ENCODE measurements at regions not wholly inside any gene's neighbourhood (a gene's known extent, or its start where the extent isn't known, plus 50 kb on each side); places are given as distances from the start of the nearest gene placed in this dataset.
A peak's percentile ranks its signal among the peaks of the same experiment; 100 is the strongest.

DNA sequence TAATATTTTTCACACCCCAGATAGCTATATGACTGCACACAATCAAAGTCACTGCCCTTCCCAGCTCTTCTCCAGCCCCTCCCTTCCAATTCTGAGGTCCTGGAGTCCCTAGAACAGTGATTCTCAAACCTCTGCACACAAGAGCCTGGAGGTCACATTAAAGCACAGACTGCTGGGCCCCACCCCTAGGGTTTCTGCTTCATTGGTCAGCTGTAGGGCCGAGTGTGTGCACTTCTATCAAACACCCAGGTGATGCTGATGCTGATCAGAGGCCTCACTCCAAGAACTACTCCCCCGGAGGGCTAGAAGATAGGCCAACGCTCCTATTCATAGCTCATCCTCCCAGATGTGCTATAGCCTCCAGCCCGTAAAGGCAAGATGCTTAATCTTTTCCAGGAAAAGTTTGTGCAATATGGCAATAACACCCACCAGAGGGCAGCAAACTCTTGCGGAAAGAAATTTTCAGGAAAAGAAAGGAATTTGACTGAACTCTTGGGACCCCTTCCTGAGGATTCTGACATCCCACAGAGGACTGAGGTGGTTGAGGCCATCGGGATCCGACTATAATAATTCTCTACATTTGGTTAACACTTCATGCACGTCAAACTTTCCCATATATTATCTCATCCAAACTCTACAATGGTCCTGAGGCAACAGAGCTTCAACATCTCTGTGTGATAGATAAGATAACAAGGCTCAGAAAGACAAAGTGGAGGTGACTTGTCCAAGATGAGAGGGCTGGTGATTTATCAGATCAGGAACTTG is 194.2 kb upstream of the PKDCC start:
- no peaks in the 10 kb centered on the region for H3K9me3 Mint-ChIP-seq
- Histone ChIP-seq H3K27ac (no peak overlapping the region), H3K79me2 (ENCODE audit: low read depth) (no peaks in the 10 kb centered on the region), H2AFZ (replicated peaks) (no peak overlapping the region), H3K4me3 (no peak overlapping the region), H3K4me1 (peaks cover 8% of the 10 kb centered on the region), H3K36me3 (no peaks in the 10 kb centered on the region), H3F3A (ENCODE audit: low read depth) (peaks cover 23% of the 10 kb centered on the region), H3K9me3 (ENCODE audit: low read depth) (no peaks in the 10 kb centered on the region), H4K20me1 (ENCODE audit: low read depth) (no peaks in the 10 kb centered on the region), H3K4me2 (no peak overlapping the region), H3K9ac (no peak overlapping the region), H3K27me3 (peaks cover 4% of the 10 kb centered on the region)
- DNase-seq (ENCODE audit: low spot score), result peak; percentile 86
- peaks cover 4% of the 10 kb centered on the region for H3K27me3 Mint-ChIP-seq (ENCODE audit: insufficient read depth, low read depth)
- no peaks in the 10 kb centered on the region for H3K4me1 Mint-ChIP-seq
- no peak overlapping the region for H3K4me3 Mint-ChIP-seq
- TF ChIP-seq, protein P1, sequence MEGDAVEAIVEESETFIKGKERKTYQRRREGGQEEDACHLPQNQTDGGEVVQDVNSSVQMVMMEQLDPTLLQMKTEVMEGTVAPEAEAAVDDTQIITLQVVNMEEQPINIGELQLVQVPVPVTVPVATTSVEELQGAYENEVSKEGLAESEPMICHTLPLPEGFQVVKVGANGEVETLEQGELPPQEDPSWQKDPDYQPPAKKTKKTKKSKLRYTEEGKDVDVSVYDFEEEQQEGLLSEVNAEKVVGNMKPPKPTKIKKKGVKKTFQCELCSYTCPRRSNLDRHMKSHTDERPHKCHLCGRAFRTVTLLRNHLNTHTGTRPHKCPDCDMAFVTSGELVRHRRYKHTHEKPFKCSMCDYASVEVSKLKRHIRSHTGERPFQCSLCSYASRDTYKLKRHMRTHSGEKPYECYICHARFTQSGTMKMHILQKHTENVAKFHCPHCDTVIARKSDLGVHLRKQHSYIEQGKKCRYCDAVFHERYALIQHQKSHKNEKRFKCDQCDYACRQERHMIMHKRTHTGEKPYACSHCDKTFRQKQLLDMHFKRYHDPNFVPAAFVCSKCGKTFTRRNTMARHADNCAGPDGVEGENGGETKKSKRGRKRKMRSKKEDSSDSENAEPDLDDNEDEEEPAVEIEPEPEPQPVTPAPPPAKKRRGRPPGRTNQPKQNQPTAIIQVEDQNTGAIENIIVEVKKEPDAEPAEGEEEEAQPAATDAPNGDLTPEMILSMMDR (IDR thresholded peaks at IDR 0.05), result peak; percentile 86
- TF ChIP-seq EZH2phosphoT487 (IDR thresholded peaks at IDR 0.05) (no peak), EZH2 (IDR thresholded peaks at IDR 0.05) (no peak)
- H3K27ac Mint-ChIP-seq, result no peak overlapping the region
- no peaks in the 10 kb centered on the region for H3K36me3 Mint-ChIP-seq

DNA sequence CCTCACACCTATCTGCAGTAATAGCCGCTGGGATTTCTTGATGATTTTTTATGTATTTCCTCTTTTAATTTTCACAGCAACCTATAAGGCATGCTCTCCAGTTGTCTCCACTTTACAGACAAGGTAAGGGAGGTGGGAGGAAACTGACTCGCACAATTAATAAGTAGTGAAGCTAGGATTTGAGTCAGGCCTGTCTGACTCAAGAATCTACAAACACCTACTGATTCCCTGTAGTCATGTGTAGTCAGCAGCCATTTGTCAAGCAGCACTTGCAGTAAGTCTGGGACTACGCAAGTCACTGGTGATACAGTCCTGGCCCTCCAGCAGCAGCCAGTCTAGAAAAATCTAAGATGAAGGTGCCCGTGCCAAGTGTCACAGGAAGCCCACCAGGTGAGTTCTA is 193.6 kb upstream of the PKDCC start:
- DNase-seq (ENCODE audit: low spot score), result no peak
- Histone ChIP-seq H2AFZ (replicated peaks) (no peak overlapping the region), H3K36me3 (no peaks in the 10 kb centered on the region), H3K27me3 (no peaks in the 10 kb centered on the region), H4K20me1 (ENCODE audit: low read depth) (no peaks in the 10 kb centered on the region), H3K4me3 (no peak overlapping the region), H3K27ac (no peak overlapping the region), H3K9ac (no peak overlapping the region), H3K4me2 (no peak overlapping the region), H3K9me3 (ENCODE audit: low read depth) (no peaks in the 10 kb centered on the region), H3K4me1 (peaks cover 8% of the 10 kb centered on the region), H3F3A (ENCODE audit: low read depth) (peaks cover 23% of the 10 kb centered on the region), H3K79me2 (ENCODE audit: low read depth) (no peaks in the 10 kb centered on the region)
- no peaks in the 10 kb centered on the region for H3K36me3 Mint-ChIP-seq
- no peaks in the 10 kb centered on the region for H3K4me1 Mint-ChIP-seq
- no peak overlapping the region for H3K27ac Mint-ChIP-seq
- H3K4me3 Mint-ChIP-seq, result no peak overlapping the region
- no peaks in the 10 kb centered on the region for H3K9me3 Mint-ChIP-seq
- peaks cover 2% of the 10 kb centered on the region for H3K27me3 Mint-ChIP-seq (ENCODE audit: insufficient read depth, low read depth)
- TF ChIP-seq EZH2 (IDR thresholded peaks at IDR 0.05) (no peak), EZH2phosphoT487 (IDR thresholded peaks at IDR 0.05) (no peak)
- TF ChIP-seq, protein P1 (IDR thresholded peaks at IDR 0.05), result no peak

DNA sequence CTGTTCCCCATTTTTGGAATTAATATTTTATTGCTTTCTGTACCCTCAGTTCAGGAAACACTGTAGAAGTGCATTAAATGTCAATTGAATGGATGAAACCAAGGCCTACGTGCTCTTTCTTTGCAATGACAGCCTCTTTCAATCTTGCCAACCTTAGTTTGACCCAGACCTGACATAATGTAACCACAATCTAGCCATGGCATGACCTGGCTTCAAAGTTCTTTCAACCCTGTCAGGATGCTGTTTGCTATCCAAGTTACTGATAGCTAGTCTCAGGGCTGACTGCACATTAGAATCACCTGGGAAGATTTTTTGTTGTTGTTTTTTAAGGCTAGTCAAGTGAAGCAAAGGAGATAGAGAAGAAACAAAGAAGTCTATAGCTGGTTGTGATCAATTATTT is 190.9 kb upstream of the PKDCC start:
- H3K4me3 Mint-ChIP-seq, result no peak overlapping the region
- no peak overlapping the region for H3K9ac ChIP-seq
- H3K27ac Mint-ChIP-seq, result no peak overlapping the region
- H3K4me1 Mint-ChIP-seq, result no peaks in the 10 kb centered on the region
- H3K9me3 Mint-ChIP-seq, result no peaks in the 10 kb centered on the region
- H3K27me3 Mint-ChIP-seq (ENCODE audit: insufficient read depth, low read depth), result peaks cover 2% of the 10 kb centered on the region
- no peaks in the 10 kb centered on the region for H3K79me2 ChIP-seq (ENCODE audit: low read depth)
- H2AFZ ChIP-seq (replicated peaks), result no peak overlapping the region
- no peaks in the 10 kb centered on the region for H3K36me3 Mint-ChIP-seq
- H3K4me2 ChIP-seq, result no peak overlapping the region
- no peak overlapping the region for H3K27ac ChIP-seq
- no peak for TF ChIP-seq EZH2 (IDR thresholded peaks at IDR 0.05)
- no peak for TF ChIP-seq EZH2phosphoT487 (IDR thresholded peaks at IDR 0.05)
- TF ChIP-seq, protein P1 (IDR thresholded peaks at IDR 0.05), result no peak
- H3F3A ChIP-seq (ENCODE audit: low read depth), result peaks cover 23% of the 10 kb centered on the region
- H3K4me1 ChIP-seq, result peaks cover 8% of the 10 kb centered on the region
- no peaks in the 10 kb centered on the region for H3K36me3 ChIP-seq
- no peak for DNase-seq (ENCODE audit: low spot score)
- no peaks in the 10 kb centered on the region for H3K9me3 ChIP-seq (ENCODE audit: low read depth)
- H3K4me3 ChIP-seq, result no peak overlapping the region
- H3K27me3 ChIP-seq, result no peaks in the 10 kb centered on the region
- no peaks in the 10 kb centered on the region for H4K20me1 ChIP-seq (ENCODE audit: low read depth)

All from neural progenitor cell (in vitro differentiated cells).